ENCODE measurements at regions not wholly inside any gene's neighbourhood (a gene's known extent, or its start where the extent isn't known, plus 50 kb on each side); places are given as distances from the start of the nearest gene placed in this dataset.

GRCh38 chr11:112540261-112540660 is 279.6 kb upstream of the PLET1 start:
- no peaks in the 10 kb centered on the region for H3K36me3 ChIP-seq (ENCODE audit: control insufficient read depth, insufficient read depth, low read length)
- FAIRE-seq (no peak), DNase-seq (ENCODE audit: low read depth) (no peak)
- H3K4me3 ChIP-seq (ENCODE audit: low read depth, low read length): no peak overlapping the region
- no peaks in the 10 kb centered on the region for H3K27me3 ChIP-seq (ENCODE audit: control insufficient read depth, insufficient read depth, low read length)
- TF ChIP-seq CTCF (IDR thresholded peaks at IDR 0.05; ENCODE audit: insufficient read depth, low read length, severe bottlenecking): no peak

- FAIRE-seq: peak; percentile 23
- no peaks in the 10 kb centered on the region for H3K27me3 ChIP-seq (ENCODE audit: control insufficient read depth, insufficient read depth, low read length)
- TF ChIP-seq CTCF (IDR thresholded peaks at IDR 0.05; ENCODE audit: insufficient read depth, low read length, severe bottlenecking): no peak
- no peaks in the 10 kb centered on the region for H3K36me3 ChIP-seq (ENCODE audit: control insufficient read depth, insufficient read depth, low read length)
- H3K4me3 ChIP-seq (ENCODE audit: low read depth, low read length): no peak overlapping the region
- DNase-seq (ENCODE audit: low read depth): peak; percentile 46
Observed at GRCh38 chr11:112541140-112542046, 280.7 kb upstream of the PLET1 start.

- no peak for TF ChIP-seq CTCF (IDR thresholded peaks at IDR 0.05; ENCODE audit: insufficient read depth, low read length, severe bottlenecking)
- no peak for FAIRE-seq
- H3K27me3 ChIP-seq (ENCODE audit: control insufficient read depth, insufficient read depth, low read length): no peaks in the 10 kb centered on the region
- no peaks in the 10 kb centered on the region for H3K36me3 ChIP-seq (ENCODE audit: control insufficient read depth, insufficient read depth, low read length)
- H3K4me3 ChIP-seq (ENCODE audit: low read depth, low read length): no peak overlapping the region
- peak; percentile 69 for DNase-seq (ENCODE audit: low read depth)
Observed at GRCh38 chr11:112542479-112542878, 281.8 kb upstream of the PLET1 start.

- FAIRE-seq: no peak
- Histone ChIP-seq H3K27me3 (ENCODE audit: control insufficient read depth, insufficient read depth, low read length) (no peaks in the 10 kb centered on the region), H3K4me3 (ENCODE audit: low read depth, low read length) (no peak overlapping the region), H3K36me3 (ENCODE audit: control insufficient read depth, insufficient read depth, low read length) (no peaks in the 10 kb centered on the region)
- TF ChIP-seq CTCF (IDR thresholded peaks at IDR 0.05; ENCODE audit: insufficient read depth, low read length, severe bottlenecking): no peak
- no peak for DNase-seq (ENCODE audit: low read depth)
Observed at GRCh38 chr11:112543390-112543789, 282.7 kb upstream of the PLET1 start.

- DNase-seq (ENCODE audit: low read depth): peak; percentile 92
- Histone ChIP-seq H3K27me3 (ENCODE audit: control insufficient read depth, insufficient read depth, low read length) (no peaks in the 10 kb centered on the region), H3K4me3 (ENCODE audit: low read depth, low read length) (no peak overlapping the region), H3K36me3 (ENCODE audit: control insufficient read depth, insufficient read depth, low read length) (no peaks in the 10 kb centered on the region)
- no peak for TF ChIP-seq CTCF (IDR thresholded peaks at IDR 0.05; ENCODE audit: insufficient read depth, low read length, severe bottlenecking)
- FAIRE-seq: no peak
Observed at GRCh38 chr11:112548641-112549040, 288.0 kb upstream of the PLET1 start.

Data from bronchial epithelial cell (primary cell).